Pancreas (tissue), 10 donors: ENCODE measurements at regions not wholly inside any gene's neighbourhood (a gene's known extent, or its start where the extent isn't known, plus 50 kb on each side); places are given as distances from the start of the nearest gene placed in this dataset.

Experiments used
- ATAC-seq, 4 donors: fragments of 200-7000 bp; cut with Tn5 transposase; one replicate each; pipeline versions ENCODE4 v1.8.0 to v1.9.1; 2020; ENCODE audit warnings: mild to moderate bottlenecking in 4 of 4, moderate library complexity in 4 of 4
- DNase-seq, 6 donors: peaks; one replicate each; pipeline ENCODE4 v3.0.0-alpha.2; 2020
- FAIRE-seq: peaks from 2 replicates; lab custom pipeline; 2012; peaks lifted over from hg19 to GRCh38; lab: Jason Lieb, UNC
- H3K27ac ChIP-seq, 4 donors: fragments of 200-600 bp; sonication (generic); 1 replicate in 3 of 4; 2 replicates in 1 of 4; pipeline versions ENCODE4 v1.5.0 to v1.8.0; 2020
- H3K27me3 ChIP-seq, 4 donors: fragments of 200-600 bp; one replicate each; pipeline ENCODE4 v1.8.0; 2021
- H3K36me3 ChIP-seq, 3 donors: fragments of 200-600 bp; sonication (generic) in 1 of 3; one replicate each; pipeline versions ENCODE4 v1.5.0 to v1.8.0; 2020 to 2021
- H3K4me1 ChIP-seq, 3 donors: fragments of 200-600 bp; one replicate each; pipeline ENCODE4 v1.8.0; 2021
- H3K4me3 ChIP-seq, 4 donors: fragments of 200-600 bp; sonication (generic) in 2 of 4; one replicate each; pipeline versions ENCODE4 v1.5.0 to v1.8.0; 2020 to 2021
- H3K9me3 ChIP-seq, 4 donors: fragments of 200-600 bp; one replicate each; pipeline ENCODE4 v1.8.0; 2021
- CTCF ChIP-seq, 4 donors: fragments of 200-600 bp; sonication (generic) in 3 of 4; IDR thresholded peaks; one replicate each; pipeline versions ENCODE4 v1.5.0 to v1.8.0; 2021; ENCODE audit warnings: antibody characterized with exemption in 4 of 4
- WGBS, 2 donors: extraction: QIAGEN DNeasy Blood & Tissue Kit; methylation state at CpG; one replicate each; pipeline ENCODE4 v1.1.7; 2013; 5-methylcytosine and 5-hydroxymethylcytosine counted together
- intact Hi-C, 3 donors: fragments of 100-400 bp; cut with DNase I; formaldehyde crosslinking; loops; one replicate each; pipeline versions ENCODE4 v1.11.1 to v1.14.2; 2022
- donor health status: healthy with polysubstance abuse.
- donor health status: DM: no; HTN: no; CAD: no; lungs with moderate emphysema.
- donor health status: DM: no; HTN: no; CAD: no.
- donor health status: control.
- donor health status: control.
- donor health status: Bipolar disorder and iron deficiency.
- donor health status: DM: yes; HTN: yes; CAD: no.
- donor health status: DM: no; HTN: no; CAD: no.
- donor health status: DM: no; HTN: no; CAD: no.
- donor health status: DM: yes; HTN: yes; CAD: no.

- no peaks in the 10 kb centered on the region for H3K9me3 ChIP-seq
- TF ChIP-seq CTCF (IDR thresholded peaks at IDR 0.05), result no peak
- no peaks in the 10 kb centered on the region for H3K36me3 ChIP-seq
- ATAC-seq, result no peak
- WGBS, 2 donors, result 65 to 74% methylated on average over 3 of the region's 3 CpGs
- H3K4me3 ChIP-seq, result no peak overlapping the region
- H3K4me1 ChIP-seq, result no peaks in the 10 kb centered on the region
- no peak for FAIRE-seq
- intact Hi-C loops, result no loop called here
- H3K27ac ChIP-seq, result no peak overlapping the region
- no peaks in the 10 kb centered on the region for H3K27me3 ChIP-seq
- no peak for DNase-seq
Measured at GRCh38 chr13:31060220-31060619, 101.5 kb downstream of the HSPH1 start.

GRCh38 chr13:31057403-31058033 lies 104.2 kb downstream of the HSPH1 start:
- no peaks in the 10 kb centered on the region for H3K27me3 ChIP-seq
- no peak for ATAC-seq
- no peak for DNase-seq
- TF ChIP-seq CTCF (IDR thresholded peaks at IDR 0.05), result no peak
- no peaks in the 10 kb centered on the region for H3K36me3 ChIP-seq
- whole genome bisulfite sequencing, 2 donors, result 76 to 86% methylated on average over 9 of the region's 9 CpGs
- H3K27ac ChIP-seq, result no peak overlapping the region
- intact Hi-C loops, result no loop called here
- no peaks in the 10 kb centered on the region for H3K4me1 ChIP-seq
- FAIRE-seq, result no peak
- no peak overlapping the region for H3K4me3 ChIP-seq
- H3K9me3 ChIP-seq, result no peaks in the 10 kb centered on the region

GRCh38 chr13:31056644-31057271 lies 104.9 kb downstream of the HSPH1 start:
- TF ChIP-seq CTCF (IDR thresholded peaks at IDR 0.05), result no peak
- Histone ChIP-seq H3K27me3 (no peaks in the 10 kb centered on the region), H3K4me3 (no peak overlapping the region), H3K27ac (no peak overlapping the region), H3K4me1 (no peaks in the 10 kb centered on the region), H3K9me3 (no peaks in the 10 kb centered on the region), H3K36me3 (no peaks in the 10 kb centered on the region)
- intact Hi-C loops, result no loop called here
- ATAC-seq, result no peak
- WGBS, 2 donors, result 36 to 44% methylated on average over 10 of the region's 10 CpGs
- no peak for DNase-seq
- FAIRE-seq, result no peak

GRCh38 chr13:31055589-31055988 lies 106.1 kb downstream of the HSPH1 start:
- intact Hi-C loops, result no loop called here
- no peak for DNase-seq
- H3K36me3 ChIP-seq, result no peaks in the 10 kb centered on the region
- TF ChIP-seq CTCF (IDR thresholded peaks at IDR 0.05), result no peak
- no peak for ATAC-seq
- WGBS, 2 donors, result 71 to 77% methylated on average over 5 of the region's 5 CpGs
- no peak overlapping the region for H3K4me3 ChIP-seq
- no peak overlapping the region for H3K27ac ChIP-seq
- no peaks in the 10 kb centered on the region for H3K9me3 ChIP-seq
- no peaks in the 10 kb centered on the region for H3K27me3 ChIP-seq
- no peaks in the 10 kb centered on the region for H3K4me1 ChIP-seq
- FAIRE-seq, result no peak

GRCh38 chr13:31054632-31055031 lies 107.1 kb downstream of the HSPH1 start:
- WGBS, 2 donors, result 70 to 74% methylated on average over 4 of the region's 4 CpGs
- H3K4me3 ChIP-seq, result no peak overlapping the region
- intact Hi-C loops, result no loop called here
- no peaks in the 10 kb centered on the region for H3K36me3 ChIP-seq
- ATAC-seq (no peak), FAIRE-seq (no peak), DNase-seq (no peak)
- H3K27ac ChIP-seq, result no peak overlapping the region
- H3K4me1 ChIP-seq, result no peaks in the 10 kb centered on the region
- H3K9me3 ChIP-seq, result no peaks in the 10 kb centered on the region
- H3K27me3 ChIP-seq, result no peaks in the 10 kb centered on the region
- no peak for TF ChIP-seq CTCF (IDR thresholded peaks at IDR 0.05)
